Chondrocyte (in vitro differentiated cells): ENCODE measurements at regions not wholly inside any gene's neighbourhood (a gene's known extent, or its start where the extent isn't known, plus 50 kb on each side); places are given as distances from the start of the nearest gene placed in this dataset.

Experiments
- DNase-seq: peaks from one replicate; pipeline ENCODE4 v3.0.0; 2021; ENCODE audit warnings: mixed read lengths, low spot score
- H3K27ac Mint-ChIP-seq: one replicate; pipeline ENCODE4 v1.8.0; 2021; ENCODE audit warnings: mild to moderate bottlenecking, moderate library complexity, mixed read lengths; ENCODE audit not compliant: unreplicated experiment
- H3K27me3 Mint-ChIP-seq: 2 replicates; pipeline ENCODE4 v1.8.0; 2021; ENCODE audit warnings: low read depth, mixed read lengths
- H3K36me3 Mint-ChIP-seq: 2 replicates; pipeline ENCODE4 v1.8.0; 2021; ENCODE audit warnings: low read depth, mixed read lengths
- H3K4me1 Mint-ChIP-seq: 2 replicates; pipeline ENCODE4 v1.8.0; 2021; ENCODE audit warnings: low read depth, mild to moderate bottlenecking, mixed read lengths
- H3K4me3 Mint-ChIP-seq: one replicate; pipeline ENCODE4 v1.8.0; 2021; ENCODE audit warnings: mild to moderate bottlenecking, moderate library complexity, mixed read lengths; ENCODE audit not compliant: unreplicated experiment
- H3K9me3 Mint-ChIP-seq: 2 replicates; pipeline ENCODE4 v1.8.0; 2021; ENCODE audit warnings: low read depth, mixed read lengths
- CTCF ChIP-seq: fragments of 200-600 bp; sonication (generic); IDR thresholded peaks from 2 replicates; pipeline ENCODE4 v1.5.0; 2021; ENCODE audit warnings: antibody characterized with exemption, mild to moderate bottlenecking, moderate library complexity

- Mint-ChIP-seq H3K4me3 (no peak overlapping the region), H3K4me1 (peaks cover 14% of the 10 kb centered on the region), H3K36me3 (peaks cover 5% of the 10 kb centered on the region), H3K9me3 (peaks cover 14% of the 10 kb centered on the region), H3K27me3 (no peaks in the 10 kb centered on the region), H3K27ac (no peak overlapping the region)
- no peak for DNase-seq
- no peak for TF ChIP-seq CTCF
Measured at GRCh38 chr2:150274108-150274507, 213.4 kb downstream of the RND3 start.

GRCh38 chr2:150271952-150272802, 215.3 kb downstream of the RND3 start:
- Mint-ChIP-seq H3K9me3 (peaks cover 9% of the 10 kb centered on the region), H3K4me3 (no peak overlapping the region), H3K36me3 (peaks cover 2% of the 10 kb centered on the region), H3K27me3 (no peaks in the 10 kb centered on the region), H3K4me1 (peaks cover 14% of the 10 kb centered on the region), H3K27ac (peak overlapping the region; percentile 74)
- DNase-seq = no peak
- no peak for TF ChIP-seq CTCF

GRCh38 chr2:150267651-150268415, 219.6 kb downstream of the RND3 start:
- H3K4me3 Mint-ChIP-seq = no peak overlapping the region
- no peaks in the 10 kb centered on the region for H3K36me3 Mint-ChIP-seq
- H3K4me1 Mint-ChIP-seq = peaks cover 12% of the 10 kb centered on the region
- TF ChIP-seq CTCF = no peak
- DNase-seq = no peak
- no peaks in the 10 kb centered on the region for H3K9me3 Mint-ChIP-seq
- H3K27me3 Mint-ChIP-seq = no peaks in the 10 kb centered on the region
- H3K27ac Mint-ChIP-seq = no peak overlapping the region

- no peak overlapping the region for H3K27ac Mint-ChIP-seq
- H3K27me3 Mint-ChIP-seq = no peaks in the 10 kb centered on the region
- H3K36me3 Mint-ChIP-seq = no peaks in the 10 kb centered on the region
- H3K4me3 Mint-ChIP-seq = no peak overlapping the region
- peaks cover 3% of the 10 kb centered on the region for H3K9me3 Mint-ChIP-seq
- H3K4me1 Mint-ChIP-seq = peaks cover 4% of the 10 kb centered on the region
- TF ChIP-seq CTCF = no peak
- no peak for DNase-seq
Measured at GRCh38 chr2:150266931-150267330, 220.5 kb downstream of the RND3 start.

GRCh38 chr2:150264442-150264841, 223.0 kb downstream of the RND3 start:
- peaks cover 3% of the 10 kb centered on the region for H3K4me1 Mint-ChIP-seq
- H3K36me3 Mint-ChIP-seq = no peaks in the 10 kb centered on the region
- TF ChIP-seq CTCF = no peak
- H3K27me3 Mint-ChIP-seq = no peaks in the 10 kb centered on the region
- peaks cover 9% of the 10 kb centered on the region for H3K9me3 Mint-ChIP-seq
- DNase-seq = no peak
- H3K4me3 Mint-ChIP-seq = no peak overlapping the region
- no peak overlapping the region for H3K27ac Mint-ChIP-seq
